ENCODE measurements at regions not wholly inside any gene's neighbourhood (a gene's known extent, or its start where the extent isn't known, plus 50 kb on each side); places are given as distances from the start of the nearest gene placed in this dataset.

DNA sequence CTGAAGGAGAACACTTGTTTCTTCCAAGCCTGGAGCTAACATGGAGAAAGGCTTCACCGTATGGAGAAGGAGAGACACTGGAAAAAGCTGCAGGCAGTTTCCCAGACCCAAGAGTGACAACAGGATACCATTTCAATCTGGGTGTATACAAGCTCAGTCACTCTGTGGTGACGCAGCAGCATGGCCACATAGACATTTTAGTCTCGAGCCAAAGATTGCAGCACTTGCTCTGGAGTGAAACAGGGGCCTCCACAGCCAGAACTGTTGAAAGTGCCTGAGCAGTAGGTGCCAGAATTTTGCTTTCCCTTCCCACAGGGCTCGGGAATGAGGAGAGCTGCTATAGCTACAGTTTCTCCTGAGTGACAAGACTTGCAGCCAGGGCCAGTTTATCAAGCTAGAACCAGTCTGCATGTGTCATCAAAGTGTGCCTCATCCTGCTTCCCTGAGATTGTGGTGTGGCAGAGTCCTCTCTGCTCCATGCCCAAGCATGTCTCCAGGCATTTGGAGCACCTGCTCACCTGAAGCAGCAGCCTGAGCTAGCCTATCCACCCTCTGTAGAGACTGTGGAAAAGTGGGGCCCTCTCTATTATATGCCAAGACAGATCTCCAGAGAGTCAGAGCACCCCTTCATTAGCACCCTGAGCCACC lies 234.6 kb upstream of the CDH19 start:
- TF ChIP-seq CTCF (IDR thresholded peaks at IDR 0.05; ENCODE audit: low read depth, low read length, poor library complexity, severe bottlenecking), result no peak
- TF ChIP-seq EZH2phosphoT487 (IDR thresholded peaks at IDR 0.05; ENCODE audit: borderline replicate concordance, low read length), result no peak
